HG03575 (cell line): ENCODE measurements at regions not wholly inside any gene's neighbourhood (a gene's known extent, or its start where the extent isn't known, plus 50 kb on each side); places are given as distances from the start of the nearest gene placed in this dataset.

ENCODE experiments used
- ATAC-seq: cut with Tn5 transposase; IDR thresholded peaks from one replicate; pipeline ENCODE4 v1.9.1; 2021; ENCODE audit not compliant: unreplicated experiment, insufficient number of reproducible peaks, low FRiP score; ENCODE audit errors: extremely low read depth

GRCh38 chr10:36313142-36313541 lies 671.0 kb upstream of the FZD8 start:
- ATAC-seq, result no peak

- no peak for ATAC-seq
Measured at GRCh38 chr10:36303896-36304295, 661.8 kb upstream of the FZD8 start.

- no peak for ATAC-seq
Measured at GRCh38 chr10:36302086-36302485, 660.0 kb upstream of the FZD8 start.

GRCh38 chr10:36301539-36301938 lies 659.4 kb upstream of the FZD8 start:
- no peak for ATAC-seq

GRCh38 chr10:36301139-36301538 lies 659.0 kb upstream of the FZD8 start:
- ATAC-seq, result no peak

- ATAC-seq, result no peak
Measured at GRCh38 chr10:36283827-36284226, 641.7 kb upstream of the FZD8 start.

GRCh38 chr10:36281831-36282331 lies 639.8 kb upstream of the FZD8 start:
- no peak for ATAC-seq

- no peak for ATAC-seq
Measured at GRCh38 chr10:36280890-36281499, 638.9 kb upstream of the FZD8 start.

- ATAC-seq, result no peak
Measured at GRCh38 chr10:36280321-36280741, 638.2 kb upstream of the FZD8 start.

- no peak for ATAC-seq
Measured at GRCh38 chr10:36278176-36278575, 636.1 kb upstream of the FZD8 start.

GRCh38 chr10:36277459-36277858 lies 635.4 kb upstream of the FZD8 start:
- ATAC-seq, result no peak

- no peak for ATAC-seq
Measured at GRCh38 chr10:36271627-36272340, 629.7 kb upstream of the FZD8 start.

- ATAC-seq, result no peak
Measured at GRCh38 chr10:36269222-36269621, 627.1 kb upstream of the FZD8 start.

- ATAC-seq, result no peak
Measured at GRCh38 chr10:36266923-36267322, 624.8 kb upstream of the FZD8 start.

GRCh38 chr10:36265741-36266140 lies 623.6 kb upstream of the FZD8 start:
- ATAC-seq, result no peak

- ATAC-seq, result no peak
Measured at GRCh38 chr10:36263871-36264270, 621.8 kb upstream of the FZD8 start.

GRCh38 chr10:36256948-36257356 lies 614.9 kb upstream of the FZD8 start:
- no peak for ATAC-seq

GRCh38 chr10:36256166-36256565 lies 614.1 kb upstream of the FZD8 start:
- ATAC-seq, result no peak

- no peak for ATAC-seq
Measured at GRCh38 chr10:36254199-36254598, 612.1 kb upstream of the FZD8 start.

- no peak for ATAC-seq
Measured at GRCh38 chr10:36253731-36254130, 611.6 kb upstream of the FZD8 start.

- no peak for ATAC-seq
Measured at GRCh38 chr10:36251068-36251467, 609.0 kb upstream of the FZD8 start.
